GM13977 (cell line): ENCODE measurements at regions not wholly inside any gene's neighbourhood (a gene's known extent, or its start where the extent isn't known, plus 50 kb on each side); places are given as distances from the start of the nearest gene placed in this dataset.
"Not testable (repeated sequence)": the region's sequence is repeated elsewhere in the genome, so short reads cannot be mapped to it uniquely, and the experiment has no call there.

Source experiments
- DNase-seq: peaks from one replicate; pipeline ENCODE4 v3.0.0; 2012; ENCODE audit warnings: low spot score
- in situ Hi-C: fragments of 300-500 bp; cut with MboI; formaldehyde crosslinking; loops from one replicate; pipeline ENCODE4 v1.12.0; 2022; ENCODE audit warnings: low sequenced_read_pairs, low pct_unique_long_range_greater_than_20kb, mixed read lengths, inconsistent platforms; ENCODE audit not compliant: unreplicated experiment
- TF ChIP-seq, protein P1 (sequence below): IDR thresholded peaks from 2 replicates; pipeline ENCODE4 v1.5.1; 2012; ENCODE audit warnings: mild to moderate bottlenecking, control low read depth; ENCODE audit not compliant: insufficient read depth; ENCODE audit errors: extremely low read depth, missing control alignments

DNA sequence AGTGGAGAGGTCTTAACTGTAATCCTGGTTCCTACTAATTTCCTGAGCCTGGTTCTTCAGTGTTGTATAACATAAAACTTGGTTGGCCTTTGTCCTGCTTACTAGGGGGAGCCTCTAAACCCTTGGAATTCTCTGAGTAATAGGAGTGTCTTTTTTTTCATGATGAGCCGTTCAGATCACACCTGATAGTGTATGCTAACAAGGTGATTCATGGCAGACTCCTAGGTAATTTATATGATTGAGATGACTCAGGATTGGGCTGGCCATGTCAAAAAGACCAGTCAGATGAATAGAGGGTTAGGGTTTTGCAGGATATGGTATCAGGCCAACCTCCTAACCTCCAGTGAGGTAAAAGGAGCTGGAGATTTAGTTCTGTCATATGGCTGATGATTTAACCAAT lies 135.8 kb upstream of the KLF12 start:
- in situ Hi-C loops: no loop called here
- no peak for DNase-seq

DNA sequence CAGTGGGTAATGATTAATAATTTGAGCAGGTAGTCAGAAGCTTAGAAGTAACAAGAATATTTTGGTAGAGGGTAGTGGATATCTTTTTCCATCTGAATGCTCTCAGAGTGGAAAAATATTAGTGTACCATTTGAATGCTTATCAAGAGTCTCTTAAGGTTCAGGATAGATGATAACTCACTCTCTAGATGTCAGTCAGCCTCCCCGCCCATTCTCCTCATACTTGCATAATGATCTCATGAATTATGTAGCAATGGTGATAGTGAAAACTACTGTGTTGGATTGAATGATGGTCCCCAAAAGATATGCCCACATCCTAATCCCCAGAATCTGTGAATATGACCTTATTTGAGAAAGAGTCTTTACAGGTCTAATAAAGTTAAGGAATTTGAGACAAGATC lies 132.7 kb upstream of the KLF12 start:
- no peak for DNase-seq
- TF ChIP-seq, protein P1, sequence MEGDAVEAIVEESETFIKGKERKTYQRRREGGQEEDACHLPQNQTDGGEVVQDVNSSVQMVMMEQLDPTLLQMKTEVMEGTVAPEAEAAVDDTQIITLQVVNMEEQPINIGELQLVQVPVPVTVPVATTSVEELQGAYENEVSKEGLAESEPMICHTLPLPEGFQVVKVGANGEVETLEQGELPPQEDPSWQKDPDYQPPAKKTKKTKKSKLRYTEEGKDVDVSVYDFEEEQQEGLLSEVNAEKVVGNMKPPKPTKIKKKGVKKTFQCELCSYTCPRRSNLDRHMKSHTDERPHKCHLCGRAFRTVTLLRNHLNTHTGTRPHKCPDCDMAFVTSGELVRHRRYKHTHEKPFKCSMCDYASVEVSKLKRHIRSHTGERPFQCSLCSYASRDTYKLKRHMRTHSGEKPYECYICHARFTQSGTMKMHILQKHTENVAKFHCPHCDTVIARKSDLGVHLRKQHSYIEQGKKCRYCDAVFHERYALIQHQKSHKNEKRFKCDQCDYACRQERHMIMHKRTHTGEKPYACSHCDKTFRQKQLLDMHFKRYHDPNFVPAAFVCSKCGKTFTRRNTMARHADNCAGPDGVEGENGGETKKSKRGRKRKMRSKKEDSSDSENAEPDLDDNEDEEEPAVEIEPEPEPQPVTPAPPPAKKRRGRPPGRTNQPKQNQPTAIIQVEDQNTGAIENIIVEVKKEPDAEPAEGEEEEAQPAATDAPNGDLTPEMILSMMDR: no peak
- in situ Hi-C loops: no loop called here

More for the DNA sequence above, 135.8 kb upstream of the KLF12 start:
- TF ChIP-seq, protein P1: no peak

DNA sequence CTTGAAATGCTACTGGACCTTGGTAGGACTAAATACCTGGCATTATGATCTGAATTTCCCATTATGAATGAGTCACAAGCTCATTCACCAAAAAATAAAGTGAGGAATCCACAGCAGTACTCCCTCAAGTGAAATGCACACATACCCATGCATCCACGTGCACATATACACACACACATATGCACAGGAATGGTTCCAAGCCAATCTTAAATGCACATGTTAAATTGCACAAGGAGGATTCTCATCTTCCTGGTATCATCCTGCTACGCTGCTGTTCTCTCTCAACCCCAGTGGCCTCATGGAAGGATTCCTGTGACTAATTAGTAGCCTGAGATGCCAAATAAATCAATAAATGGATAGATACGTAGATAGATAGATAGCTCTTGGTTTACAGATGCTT lies 132.1 kb upstream of the KLF12 start:
- DNase-seq: no peak
- in situ Hi-C loops: no loop called here
- TF ChIP-seq, protein P1: no peak

DNA sequence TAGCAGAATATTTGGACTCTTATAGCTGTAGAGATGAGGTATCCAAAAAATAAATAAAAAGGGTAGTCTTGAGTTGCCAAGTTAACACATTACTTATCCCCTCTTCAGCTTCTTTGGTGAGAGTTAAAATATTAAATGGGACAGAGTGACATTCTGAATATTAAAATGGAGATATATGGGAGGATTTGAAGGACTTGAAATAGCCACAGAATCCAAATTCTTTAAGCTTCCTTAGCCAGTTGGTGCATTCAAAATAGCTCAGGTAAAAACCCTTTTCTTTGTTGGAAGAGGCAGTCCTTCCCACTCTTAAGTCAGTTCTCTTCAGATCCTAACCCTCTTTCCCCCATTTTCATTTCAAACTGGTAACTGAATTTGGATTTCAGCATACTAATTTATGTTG lies 130.1 kb upstream of the KLF12 start:
- in situ Hi-C loops: no loop called here
- no peak for DNase-seq
- TF ChIP-seq, protein P1: no peak

DNA sequence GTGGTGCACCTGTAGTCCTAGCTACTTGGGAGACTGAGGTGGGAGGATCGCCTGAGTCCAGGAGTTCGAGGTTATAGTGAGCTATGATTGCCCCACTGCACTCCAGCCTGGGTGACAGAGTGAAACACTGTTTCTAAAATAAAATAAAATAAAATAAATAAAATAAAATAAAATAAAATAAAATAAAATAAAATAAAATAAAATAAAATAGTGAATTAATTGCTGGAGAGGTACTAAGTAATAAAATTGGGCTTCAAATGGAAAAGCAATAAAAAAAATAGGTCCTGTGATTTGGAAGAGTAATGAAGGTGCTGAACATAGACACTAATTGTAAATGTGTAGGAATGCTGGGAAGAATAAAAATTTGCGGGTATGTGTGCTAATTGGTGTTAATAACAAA lies 126.2 kb upstream of the KLF12 start:
- DNase-seq, in situ Hi-C loops: not testable (repeated sequence)

DNA sequence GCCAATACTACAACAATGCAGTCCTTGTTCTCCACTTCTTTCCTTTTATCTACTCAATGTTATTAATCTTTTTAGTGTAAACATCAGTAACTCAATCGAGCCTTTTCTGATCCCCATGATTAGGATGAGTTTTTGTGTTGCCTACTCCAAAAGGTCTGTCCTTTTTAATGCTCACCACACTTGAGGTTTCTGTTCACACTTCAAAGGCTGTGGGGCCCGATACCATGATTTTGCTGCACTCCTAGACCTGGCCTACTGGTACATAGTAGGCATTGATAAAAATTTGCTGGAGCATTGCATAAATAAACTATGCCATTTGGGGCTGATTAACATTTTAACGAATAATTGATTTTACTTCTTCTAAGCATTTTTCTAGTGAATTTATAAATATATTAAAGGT lies 125.4 kb upstream of the KLF12 start:
- no peak for DNase-seq
- in situ Hi-C loops: no loop called here
- TF ChIP-seq, protein P1: no peak

DNA sequence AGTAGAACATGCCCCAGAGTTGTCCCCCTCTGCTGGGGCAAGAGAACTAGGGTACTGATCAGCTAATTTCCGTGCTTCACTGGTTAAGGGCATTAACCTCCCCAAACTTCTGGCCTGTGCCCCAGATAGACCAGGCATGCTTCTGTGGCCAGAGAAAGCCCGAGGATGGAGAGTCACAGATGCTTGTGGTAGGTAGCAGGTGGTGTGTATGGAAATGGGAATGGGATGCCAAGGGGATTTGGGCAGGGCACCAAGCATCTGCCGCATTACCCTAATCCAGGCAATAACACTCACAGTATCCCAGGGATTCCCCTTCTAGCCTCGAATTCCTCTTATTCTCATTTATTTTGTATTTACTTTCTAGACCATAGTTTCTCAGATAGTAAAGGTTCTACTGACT lies 124.8 kb upstream of the KLF12 start:
- TF ChIP-seq, protein P1: no peak
- in situ Hi-C loops: no loop called here
- DNase-seq: no peak
